ENCODE measurements at regions not wholly inside any gene's neighbourhood (a gene's known extent, or its start where the extent isn't known, plus 50 kb on each side); places are given as distances from the start of the nearest gene placed in this dataset.

DNA sequence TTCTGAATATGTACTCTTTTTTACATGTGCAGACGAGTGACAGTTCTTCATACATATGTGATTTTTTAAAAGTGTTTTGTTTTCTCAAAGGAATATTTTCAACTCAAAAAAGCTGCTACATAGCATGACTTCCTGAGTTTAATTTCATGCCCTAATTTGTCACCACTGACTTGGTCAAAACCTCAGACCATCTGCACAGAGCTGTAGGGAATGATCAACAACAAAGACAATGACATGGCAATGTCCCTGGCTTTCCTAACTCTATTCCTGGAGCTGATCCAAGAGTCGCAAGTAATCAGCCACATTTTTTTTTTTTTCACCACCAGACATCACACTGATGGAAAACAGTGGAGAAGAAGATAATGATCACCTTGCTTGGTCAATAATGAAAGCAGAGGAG is 97.7 kb downstream of the TMA16 start:
- H3K4me3 ChIP-seq (ENCODE audit: control insufficient read depth, low read depth, low read length), result no peak overlapping the region
- no peak for DNase-seq (ENCODE audit: low read depth)
- TF ChIP-seq, protein P1, sequence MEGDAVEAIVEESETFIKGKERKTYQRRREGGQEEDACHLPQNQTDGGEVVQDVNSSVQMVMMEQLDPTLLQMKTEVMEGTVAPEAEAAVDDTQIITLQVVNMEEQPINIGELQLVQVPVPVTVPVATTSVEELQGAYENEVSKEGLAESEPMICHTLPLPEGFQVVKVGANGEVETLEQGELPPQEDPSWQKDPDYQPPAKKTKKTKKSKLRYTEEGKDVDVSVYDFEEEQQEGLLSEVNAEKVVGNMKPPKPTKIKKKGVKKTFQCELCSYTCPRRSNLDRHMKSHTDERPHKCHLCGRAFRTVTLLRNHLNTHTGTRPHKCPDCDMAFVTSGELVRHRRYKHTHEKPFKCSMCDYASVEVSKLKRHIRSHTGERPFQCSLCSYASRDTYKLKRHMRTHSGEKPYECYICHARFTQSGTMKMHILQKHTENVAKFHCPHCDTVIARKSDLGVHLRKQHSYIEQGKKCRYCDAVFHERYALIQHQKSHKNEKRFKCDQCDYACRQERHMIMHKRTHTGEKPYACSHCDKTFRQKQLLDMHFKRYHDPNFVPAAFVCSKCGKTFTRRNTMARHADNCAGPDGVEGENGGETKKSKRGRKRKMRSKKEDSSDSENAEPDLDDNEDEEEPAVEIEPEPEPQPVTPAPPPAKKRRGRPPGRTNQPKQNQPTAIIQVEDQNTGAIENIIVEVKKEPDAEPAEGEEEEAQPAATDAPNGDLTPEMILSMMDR (IDR thresholded peaks at IDR 0.05; ENCODE audit: control insufficient read depth, insufficient read depth, low read depth, low read length, missing control alignments), result no peak

DNA sequence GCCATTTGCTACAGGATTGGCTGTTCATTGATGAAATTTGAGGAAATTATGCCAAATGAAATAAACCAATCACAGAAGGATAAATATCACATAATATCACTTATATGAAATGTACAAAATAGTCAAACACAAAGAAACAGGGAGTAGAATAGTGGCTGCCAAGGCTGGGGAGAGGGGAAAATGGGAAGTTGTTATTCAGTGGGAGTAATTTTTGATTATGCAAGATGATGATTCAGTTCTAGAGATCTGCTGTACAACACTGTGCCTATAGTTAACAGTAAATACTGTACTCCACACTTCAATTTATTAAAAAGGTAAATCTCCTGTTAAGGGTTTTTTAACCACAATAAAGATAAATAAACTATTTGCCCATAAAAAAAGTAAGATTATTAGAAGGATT is 101.1 kb downstream of the TMA16 start:
- TF ChIP-seq, protein P1 (IDR thresholded peaks at IDR 0.05; ENCODE audit: control insufficient read depth, insufficient read depth, low read depth, low read length, missing control alignments), result no peak
- H3K4me3 ChIP-seq (ENCODE audit: control insufficient read depth, low read depth, low read length), result no peak overlapping the region
- no peak for DNase-seq (ENCODE audit: low read depth)

- H3K4me3 ChIP-seq (ENCODE audit: control insufficient read depth, low read depth, low read length), result no peak overlapping the region
- TF ChIP-seq, protein P1 (IDR thresholded peaks at IDR 0.05; ENCODE audit: control insufficient read depth, insufficient read depth, low read depth, low read length, missing control alignments), result no peak
- no peak for DNase-seq (ENCODE audit: low read depth)
Measured at GRCh38 chr4:163598028-163598427, 103.5 kb downstream of the TMA16 start.

DNA sequence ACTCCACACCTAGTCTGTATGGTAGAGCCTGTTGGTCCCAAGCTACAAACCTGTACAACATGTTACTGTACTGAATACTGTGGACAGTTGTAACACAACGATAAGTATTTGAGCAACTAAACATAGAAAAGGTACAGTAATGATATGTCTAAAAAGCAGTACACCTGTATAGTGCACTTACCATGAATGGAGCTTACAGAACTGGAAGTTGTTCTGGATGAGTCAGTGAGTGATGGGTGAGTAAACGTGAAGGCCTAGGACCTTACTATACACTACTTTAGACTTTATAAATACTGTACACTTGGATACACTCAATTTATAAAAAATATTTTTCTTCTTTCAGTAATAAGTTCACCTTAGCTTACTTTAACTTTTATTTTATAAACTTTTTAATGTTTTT is 104.0 kb downstream of the TMA16 start:
- TF ChIP-seq, protein P1 (IDR thresholded peaks at IDR 0.05; ENCODE audit: control insufficient read depth, insufficient read depth, low read depth, low read length, missing control alignments), result no peak
- no peak overlapping the region for H3K4me3 ChIP-seq (ENCODE audit: control insufficient read depth, low read depth, low read length)
- no peak for DNase-seq (ENCODE audit: low read depth)

- no peak overlapping the region for H3K4me3 ChIP-seq (ENCODE audit: control insufficient read depth, low read depth, low read length)
- TF ChIP-seq, protein P1 (IDR thresholded peaks at IDR 0.05; ENCODE audit: control insufficient read depth, insufficient read depth, low read depth, low read length, missing control alignments), result no peak
- DNase-seq (ENCODE audit: low read depth), result no peak
Measured at GRCh38 chr4:163600727-163601126, 106.2 kb downstream of the TMA16 start.

GRCh38 chr4:163603257-163603656 is 108.8 kb downstream of the TMA16 start:
- TF ChIP-seq, protein P1 (IDR thresholded peaks at IDR 0.05; ENCODE audit: control insufficient read depth, insufficient read depth, low read depth, low read length, missing control alignments), result no peak
- no peak for DNase-seq (ENCODE audit: low read depth)
- no peak overlapping the region for H3K4me3 ChIP-seq (ENCODE audit: control insufficient read depth, low read depth, low read length)

Measured in AG09309 (cell line).